AG04450 (cell line): ENCODE measurements at regions not wholly inside any gene's neighbourhood (a gene's known extent, or its start where the extent isn't known, plus 50 kb on each side); places are given as distances from the start of the nearest gene placed in this dataset.

Source experiments
- CTCF ChIA-PET: fragments of 300-600, 350-600 bp; formaldehyde crosslinking; extraction: SDS; loops from one replicate; lab custom pipeline; 2022; ENCODE audit warnings: antibody characterized with exemption, inconsistent platforms; lab: Charles Lee
- POLR2A ChIA-PET: fragments of 350-600 bp; formaldehyde crosslinking; extraction: SDS; loops from one replicate; lab custom pipeline; 2021; ENCODE audit warnings: antibody characterized with exemption, inconsistent platforms; lab: Yijun Ruan, JAX
- DNase-seq: peaks from one replicate; pipeline ENCODE4 v3.0.0-alpha.2; 2011; ENCODE audit warnings: low read depth, low spot score
- H3K27ac ChIP-seq: one replicate; pipeline ENCODE4 v1.5.1; 2012; ENCODE audit warnings: low read depth, low read length, control low read depth
- H3K27me3 ChIP-seq: one replicate; pipeline ENCODE4 v1.6.0; 2012; ENCODE audit warnings: low read length; ENCODE audit not compliant: control insufficient read depth, insufficient read depth
- H3K4me3 ChIP-seq: 2 replicates; pipeline ENCODE4 v1.5.1; 2011; ENCODE audit warnings: mild to moderate bottlenecking, low read depth, low read length, control low read depth
- H3K9me3 ChIP-seq: 2 replicates; pipeline ENCODE4 v1.5.1; 2012; ENCODE audit warnings: low read length; ENCODE audit not compliant: control insufficient read depth, insufficient read depth
- CTCF ChIP-seq: IDR thresholded peaks from 2 replicates; pipeline ENCODE4 v1.5.1; 2011; ENCODE audit warnings: low read depth, low read length, control low read depth, inconsistent platforms

- ChIA-PET CTCF (interaction anchor here (0.5 to 4.7 kb wide), 29 partner anchors 10 to 769 kb away, joined by 3 to 71 read pairs (median 4); partner anchors contain the start of gene SFMBT2), POLR2A (no interaction called here)
- Histone ChIP-seq H3K27ac (no peak overlapping the region), H3K27me3 (peaks cover 2% of the 10 kb centered on the region), H3K4me3 (no peak overlapping the region), H3K9me3 (no peaks in the 10 kb centered on the region)
- peak; percentile 77 for TF ChIP-seq CTCF
- no peak for DNase-seq
Measured at GRCh38 chr10:6667679-6668270, 87.7 kb upstream of the PRKCQ start.

- no peaks in the 10 kb centered on the region for H3K27me3 ChIP-seq
- no peak for TF ChIP-seq CTCF
- CTCF ChIA-PET: interaction anchor here (0.6 to 4.7 kb wide), 25 partner anchors 9 to 754 kb away, joined by 3 to 71 read pairs (median 4); partner anchors contain the start of gene SFMBT2
- DNase-seq: no peak
- no peaks in the 10 kb centered on the region for H3K9me3 ChIP-seq
- H3K27ac ChIP-seq: no peak overlapping the region
- POLR2A ChIA-PET: no interaction called here
- H3K4me3 ChIP-seq: no peak overlapping the region
Measured at GRCh38 chr10:6667150-6667549, 87.1 kb upstream of the PRKCQ start.

DNA sequence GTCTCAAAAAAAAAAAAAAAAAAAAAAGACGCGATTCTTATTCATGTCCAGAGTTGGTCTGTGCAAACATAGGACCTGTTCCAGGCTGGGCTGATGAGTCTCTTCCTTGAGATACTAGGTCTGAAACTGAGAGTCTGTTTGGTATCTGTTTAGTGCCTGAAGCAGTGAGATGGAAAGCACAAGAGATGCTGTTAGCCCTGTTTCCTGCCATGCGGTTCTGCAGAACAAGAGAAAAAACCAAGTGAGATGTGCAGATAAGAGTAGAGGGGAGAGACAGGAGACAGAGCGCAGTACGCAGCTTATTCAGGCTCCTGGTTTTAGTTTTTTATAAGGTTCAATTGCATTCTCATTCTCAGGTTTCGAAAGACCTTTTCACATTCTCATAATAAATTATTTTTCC is 85.8 kb upstream of the PRKCQ start:
- CTCF ChIA-PET: interaction anchor here (0.7 to 4.7 kb wide), 2 partner anchors 250 to 258 kb away, joined by 3 to 71 read pairs; no protein-coding TSS in a partner anchor
- H3K27me3 ChIP-seq: no peaks in the 10 kb centered on the region

GRCh38 chr10:6660460-6660859 is 80.4 kb upstream of the PRKCQ start:
- H3K27ac ChIP-seq: no peak overlapping the region
- H3K4me3 ChIP-seq: no peak overlapping the region
- TF ChIP-seq CTCF: no peak
- no peaks in the 10 kb centered on the region for H3K27me3 ChIP-seq
- ChIA-PET CTCF (interaction anchor here (1.3 to 1.4 kb wide), 2 partner anchors 10 to 18 kb away, joined by 4 read pairs; no protein-coding TSS in a partner anchor), POLR2A (no interaction called here)
- no peaks in the 10 kb centered on the region for H3K9me3 ChIP-seq
- no peak for DNase-seq

More for the DNA sequence above, 85.8 kb upstream of the PRKCQ start:
- no peak overlapping the region for H3K4me3 ChIP-seq
- POLR2A ChIA-PET: no interaction called here
- no peak for DNase-seq
- H3K9me3 ChIP-seq: no peaks in the 10 kb centered on the region
- no peak overlapping the region for H3K27ac ChIP-seq
- no peak for TF ChIP-seq CTCF

GRCh38 chr10:6659451-6659850 is 79.4 kb upstream of the PRKCQ start:
- POLR2A ChIA-PET: no interaction called here
- H3K27ac ChIP-seq: no peak overlapping the region
- CTCF ChIA-PET: interaction anchor here (1.3 kb wide), 2 partner anchors 12 to 19 kb away, joined by 3 to 4 read pairs; no protein-coding TSS in a partner anchor

More at GRCh38 chr10:6659451-6659850, 79.4 kb upstream of the PRKCQ start:
- no peak for TF ChIP-seq CTCF
- H3K27me3 ChIP-seq: no peaks in the 10 kb centered on the region
- H3K4me3 ChIP-seq: no peak overlapping the region
- no peak for DNase-seq
- no peaks in the 10 kb centered on the region for H3K9me3 ChIP-seq
